GM12878 (cell line): ENCODE measurements at regions not wholly inside any gene's neighbourhood (a gene's known extent, or its start where the extent isn't known, plus 50 kb on each side); places are given as distances from the start of the nearest gene placed in this dataset.
"Not testable (repeated sequence)": the region's sequence is repeated elsewhere in the genome, so short reads cannot be mapped to it uniquely, and the experiment has no call there.

Source experiments
- ATAC-seq: fragments of 200-7000 bp; cut with Tn5 transposase; 3 replicates; pipeline ENCODE4 v1.9.1; 2020; ENCODE audit warnings: mild to moderate bottlenecking, moderate library complexity
- BruUV-seq: library from RNA; stranded (reverse); fragments of 400-500 nt; replicated peaks from 2 replicates; lab custom pipeline; 2021; lab: Mats Ljungman, UMichigan
- CTCF ChIA-PET: fragments of 300-600 bp; sonication (Branson Sonifier 250); formaldehyde crosslinking; extraction: SDS; loops from one replicate; lab custom pipeline; 2021; ENCODE audit warnings: inconsistent platforms; lab: Yijun Ruan, JAX
- POLR2A ChIA-PET: fragments of 350-600 bp; formaldehyde crosslinking; extraction: SDS; loops from one replicate; lab custom pipeline; 2021; ENCODE audit warnings: inconsistent platforms; lab: Charles Lee
- RAD21 ChIA-PET: fragments of 300-600 bp; sonication (Branson Sonifier 250); formaldehyde crosslinking; loops from one replicate; lab custom pipeline; 2023; ENCODE audit warnings: antibody characterized with exemption; ENCODE audit not compliant: unreplicated experiment; lab: Charles Lee
- SMC1A ChIA-PET: fragments of 300-600 bp; sonication (Branson Sonifier 250); formaldehyde crosslinking; loops from one replicate; lab custom pipeline; 2023; ENCODE audit not compliant: unreplicated experiment, uncharacterized antibody; lab: Charles Lee
- DNase-seq: peaks from one replicate; pipeline ENCODE4 v3.0.0-alpha.2; 2011; ENCODE audit warnings: low read depth, low spot score
- FAIRE-seq: peaks from 3 replicates; lab custom pipeline; 2011; peaks lifted over from hg19 to GRCh38; lab: Jason Lieb, UNC
- H2AFZ ChIP-seq: 2 replicates; pipeline ENCODE4 v1.6.0; 2011; ENCODE audit warnings: low read depth, low read length, control low read depth; ENCODE audit not compliant: control insufficient read depth
- H3K27ac ChIP-seq: 2 replicates; pipeline ENCODE4 v1.5.1; 2011; ENCODE audit warnings: control low read depth; ENCODE audit not compliant: control insufficient read depth, insufficient read depth
- H3K27me3 ChIP-seq, 2 experiments: replicated peaks in 1 of 2; 2 replicates each; pipeline versions ENCODE4 v1.6.0 to v1.6.1; 2011; ENCODE audit warnings: low read length in 1 of 2; ENCODE audit not compliant: control insufficient read depth in 2 of 2, insufficient read depth in 2 of 2
- H3K36me3 ChIP-seq, 2 experiments: 2 replicates each; pipeline ENCODE4 v1.5.1; 2011; ENCODE audit warnings: low read length in 1 of 2; ENCODE audit not compliant: control insufficient read depth in 2 of 2, insufficient read depth in 2 of 2
- H3K4me1 ChIP-seq: 2 replicates; pipeline ENCODE4 v1.6.1; 2011; ENCODE audit warnings: mild to moderate bottlenecking, low read length, moderate library complexity, mixed read lengths; ENCODE audit not compliant: control insufficient read depth, insufficient read depth
- H3K4me2 ChIP-seq: 2 replicates; pipeline ENCODE4 v1.6.0; 2011; ENCODE audit warnings: control low read depth; ENCODE audit not compliant: control insufficient read depth, insufficient read depth
- H3K4me3 ChIP-seq: fragments of 200-600 bp; sonication (generic); 2 replicates; pipeline ENCODE4 v1.5.1; 2016
- H3K79me2 ChIP-seq: 2 replicates; pipeline ENCODE4 v1.6.0; 2011; ENCODE audit warnings: low read length; ENCODE audit not compliant: control insufficient read depth, insufficient read depth
- H3K9ac ChIP-seq: 2 replicates; pipeline ENCODE4 v1.8.0; 2011; ENCODE audit warnings: low read length, control low read depth, mixed read lengths; ENCODE audit not compliant: control insufficient read depth, insufficient read depth
- H3K9me3 ChIP-seq: replicated peaks from 3 replicates; pipeline ENCODE4 v1.5.1; 2011; ENCODE audit warnings: mild to moderate bottlenecking, low read length; ENCODE audit not compliant: control insufficient read depth, insufficient read depth
- H4K20me1 ChIP-seq: 2 replicates; pipeline ENCODE4 v1.6.0; 2011; ENCODE audit not compliant: control insufficient read depth, insufficient read depth
- WGBS: methylation state at CpG from one replicate; pipeline ENCODE4 v1.1.6; 2016; ENCODE audit warnings: low lambda C conversion rate; ENCODE audit not compliant: insufficient replicate concordance, insufficient coverage; ENCODE audit errors: missing lambda C conversion rate; 5-methylcytosine and 5-hydroxymethylcytosine counted together
- in situ Hi-C: fragments of 300-500 bp; cut with MboI; formaldehyde crosslinking; loops from 9 replicates; pipeline ENCODE4 v1.14.3; 2018; ENCODE audit warnings: mixed read lengths
- intact Hi-C: fragments of 100-400 bp; cut with micrococcal nuclease; formaldehyde crosslinking; loops from one replicate; pipeline ENCODE4 v1.14.2; 2022; ENCODE audit not compliant: unreplicated experiment

DNA sequence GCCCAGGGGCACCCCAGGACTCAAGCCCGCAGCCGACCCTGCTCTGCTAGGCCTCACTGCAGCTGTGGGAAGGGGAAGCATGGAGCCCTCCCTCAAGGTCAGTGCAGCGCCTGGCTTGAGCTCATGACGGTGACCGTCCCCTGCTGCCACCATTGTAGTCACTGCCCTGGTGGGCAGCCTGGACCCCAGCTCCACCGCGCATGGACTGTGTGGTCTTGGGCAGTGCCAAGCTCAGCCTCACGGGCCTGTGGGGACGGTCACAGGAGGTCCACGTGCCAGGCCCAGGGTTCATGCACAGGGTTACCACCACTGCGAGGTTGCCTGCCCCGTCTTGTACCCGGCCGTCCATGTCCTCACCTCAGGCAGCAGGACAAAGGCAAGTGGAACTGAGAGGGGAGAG, 342.9 kb downstream of the ADGRD1 start:
- BruUV-seq, H3K9me3 ChIP-seq, DNase-seq, FAIRE-seq, H3K27ac ChIP-seq, H3K4me3 ChIP-seq, H3K9ac ChIP-seq, H4K20me1 ChIP-seq, in situ Hi-C loops, CTCF ChIA-PET, H3K4me2 ChIP-seq, H2AFZ ChIP-seq, SMC1A ChIA-PET, H3K79me2 ChIP-seq, RAD21 ChIA-PET, ATAC-seq, intact Hi-C loops, H3K4me1 ChIP-seq, POLR2A ChIA-PET, H3K36me3 ChIP-seq, H3K27me3 ChIP-seq: not testable (repeated sequence)
- 82% methylated on average over 14 of the region's 14 CpGs for WGBS

DNA sequence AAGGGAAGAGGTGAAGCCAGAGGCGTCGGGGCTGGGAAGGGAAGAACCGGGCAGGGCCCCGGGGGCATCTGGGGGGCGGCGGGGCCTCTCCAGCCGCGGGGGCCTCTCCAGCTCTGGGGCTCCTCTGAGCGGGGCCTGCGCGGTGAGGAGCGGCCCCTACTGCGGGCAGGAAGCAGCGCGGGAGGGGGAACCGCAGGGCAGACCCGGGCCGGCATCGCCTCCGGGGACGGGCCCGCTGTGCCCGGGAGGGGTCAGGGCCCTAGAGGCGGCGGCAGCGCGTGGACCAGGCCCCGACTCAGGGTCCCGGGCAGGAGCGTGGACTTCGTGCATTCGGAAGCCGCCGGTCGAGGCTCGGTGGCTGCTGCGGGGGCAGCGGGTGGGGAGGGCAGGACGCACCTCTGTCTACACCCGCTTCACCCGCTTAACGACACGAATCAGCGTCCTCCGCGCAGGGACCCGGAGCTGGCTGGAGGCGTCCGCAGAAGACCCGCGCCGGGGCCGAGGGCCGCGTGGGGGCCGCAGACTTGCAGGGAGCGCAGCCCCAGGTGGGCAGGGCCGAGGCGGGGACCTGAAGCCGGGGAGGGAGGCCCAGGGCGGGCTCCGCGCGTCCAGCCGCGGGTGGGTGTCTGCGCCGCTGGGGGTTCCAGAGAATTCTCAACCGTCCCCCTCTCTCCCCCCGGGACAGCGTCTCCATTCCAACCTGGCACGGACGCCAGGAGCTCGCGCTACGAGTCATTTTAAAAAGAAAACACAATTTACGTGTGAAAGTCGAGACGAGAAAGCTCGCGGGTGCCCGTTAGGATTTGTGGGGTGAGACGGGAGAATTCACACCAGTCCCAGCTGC, 345.0 kb downstream of the ADGRD1 start:
- not testable (repeated sequence) for ATAC-seq

DNA sequence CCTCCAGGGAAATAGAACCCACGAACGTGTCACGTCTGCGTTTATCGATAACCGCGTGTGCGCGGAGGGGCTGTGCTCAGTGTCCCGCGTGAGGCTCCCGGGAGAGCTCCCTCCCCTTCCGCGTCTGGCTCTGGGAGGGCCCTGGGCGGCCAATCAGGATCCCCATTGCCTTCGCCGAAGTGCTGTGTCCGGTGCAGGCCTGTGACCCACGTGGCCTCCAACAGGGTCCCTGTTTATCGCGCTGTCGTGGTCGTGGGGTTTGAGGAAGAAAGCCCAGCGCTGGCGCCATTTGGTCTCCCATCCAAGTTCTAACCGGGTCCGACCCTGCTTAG, 345.6 kb downstream of the ADGRD1 start:
- H3K27ac ChIP-seq, H3K9ac ChIP-seq, H4K20me1 ChIP-seq, DNase-seq, in situ Hi-C loops, H2AFZ ChIP-seq, BruUV-seq, H3K27me3 ChIP-seq, H3K4me3 ChIP-seq, H3K9me3 ChIP-seq, RAD21 ChIA-PET, H3K4me2 ChIP-seq, CTCF ChIA-PET, H3K36me3 ChIP-seq, POLR2A ChIA-PET, FAIRE-seq, SMC1A ChIA-PET, H3K4me1 ChIP-seq, ATAC-seq, intact Hi-C loops, H3K79me2 ChIP-seq: not testable (repeated sequence)
- no CpG with 5 or more reads among the region's 27 CpGs for WGBS

More for the DNA sequence above, 345.0 kb downstream of the ADGRD1 start:
- intact Hi-C loops, H3K4me2 ChIP-seq, H3K9me3 ChIP-seq, in situ Hi-C loops, SMC1A ChIA-PET, BruUV-seq, H3K36me3 ChIP-seq, H3K27me3 ChIP-seq, FAIRE-seq, RAD21 ChIA-PET, DNase-seq, H3K9ac ChIP-seq, H3K4me3 ChIP-seq, H3K27ac ChIP-seq, H4K20me1 ChIP-seq, CTCF ChIA-PET, POLR2A ChIA-PET, H3K4me1 ChIP-seq, H3K79me2 ChIP-seq, H2AFZ ChIP-seq: not testable (repeated sequence)
- WGBS: 59% methylated on average over 10 of the region's 83 CpGs

DNA sequence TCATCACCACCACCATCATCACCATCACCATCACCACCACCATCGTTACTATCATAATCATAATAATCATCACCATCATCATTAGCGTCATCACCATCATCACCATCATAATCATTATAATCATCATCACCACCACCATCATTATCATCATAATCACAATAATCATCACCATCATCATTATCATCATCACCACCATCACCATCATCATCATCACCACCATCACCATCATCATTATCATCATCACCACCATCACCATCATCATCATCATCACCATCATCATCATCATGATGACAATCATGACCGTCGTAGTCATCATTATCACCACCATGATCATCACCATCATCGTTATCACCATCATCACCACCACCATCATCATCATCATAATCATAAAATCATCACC, 349.9 kb downstream of the ADGRD1 start:
- H3K27me3 ChIP-seq, FAIRE-seq, H3K4me1 ChIP-seq, intact Hi-C loops, ATAC-seq, H3K36me3 ChIP-seq, POLR2A ChIA-PET, CTCF ChIA-PET, SMC1A ChIA-PET, H4K20me1 ChIP-seq, H3K4me2 ChIP-seq, H3K4me3 ChIP-seq, BruUV-seq, H2AFZ ChIP-seq, in situ Hi-C loops, H3K9ac ChIP-seq, H3K79me2 ChIP-seq, RAD21 ChIA-PET, DNase-seq, H3K9me3 ChIP-seq, H3K27ac ChIP-seq: not testable (repeated sequence)
- WGBS: 53% methylated on average over 2 of the region's 5 CpGs
